ENCODE measurements at regions not wholly inside any gene's neighbourhood (a gene's known extent, or its start where the extent isn't known, plus 50 kb on each side); places are given as distances from the start of the nearest gene placed in this dataset.
"Not testable (repeated sequence)": the region's sequence is repeated elsewhere in the genome, so short reads cannot be mapped to it uniquely, and the experiment has no call there.

DNA sequence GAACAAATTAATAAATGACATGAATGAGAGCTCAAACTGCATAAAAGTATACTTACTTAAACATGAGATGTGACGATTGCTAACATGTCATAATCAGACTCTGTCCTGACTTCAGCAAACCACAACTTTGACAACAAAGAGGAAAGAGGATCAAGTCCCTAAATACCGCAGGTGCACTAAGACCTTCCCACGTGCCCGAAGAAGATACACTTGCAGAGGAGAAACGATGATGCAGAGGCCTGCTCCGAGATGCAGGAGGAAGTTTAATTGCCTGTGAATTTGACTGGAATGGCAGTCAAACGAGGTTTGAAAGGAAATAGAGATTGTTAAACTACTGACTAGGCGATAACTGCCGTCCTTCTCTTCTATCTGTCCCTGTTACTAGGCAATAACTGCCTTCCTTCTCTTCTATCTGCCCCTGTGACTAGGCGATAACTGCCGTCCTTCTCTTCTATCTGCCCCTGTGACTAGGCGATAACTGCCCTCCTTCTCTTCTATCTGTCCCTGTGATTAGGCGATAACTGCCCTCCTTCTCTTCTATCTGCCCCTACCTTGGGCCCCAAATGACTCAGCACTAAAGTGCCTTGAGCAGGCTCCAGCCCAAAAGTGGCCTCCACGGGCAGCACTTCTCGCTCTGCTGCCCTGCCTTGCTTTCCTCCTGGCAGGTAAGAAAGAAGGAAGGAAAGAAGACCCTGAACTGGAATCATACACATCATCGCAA lies 2226.0 kb upstream of the DEFB115 start:
- H3K36me3 ChIP-seq; intact Hi-C loops (cut with DNase I; ENCODE audit: low total_unique reads): not testable (repeated sequence)
- 70 to 78% (median 76%) methylated on average over 14 to 16 of the region's 16 CpGs for WGBS, 5 donors

GRCh38 chr20:29044239-29044638 lies 2213.2 kb upstream of the DEFB115 start:
- H3K4me1 ChIP-seq; H3K36me3 ChIP-seq; H3K27ac ChIP-seq; H3K4me3 ChIP-seq; DNase-seq; intact Hi-C loops (cut with DNase I; ENCODE audit: low total_unique reads); H3K27me3 ChIP-seq: not testable (repeated sequence)
- WGBS, 5 donors, result 69 to 79% (median 76%) methylated on average over 12 of the region's 12 CpGs
- peaks cover 0 to 13% (median 4%) of the 10 kb centered on the region in 4 donors for H3K9me3 ChIP-seq

More for the DNA sequence above, 2226.0 kb upstream of the DEFB115 start:
- H3K4me1 ChIP-seq, H3K27me3 ChIP-seq, H3K4me3 ChIP-seq, DNase-seq, H3K27ac ChIP-seq: not testable (repeated sequence)
- H3K9me3 ChIP-seq, result peaks cover 0 to 12% (median 6%) of the 10 kb centered on the region in 4 donors

DNA sequence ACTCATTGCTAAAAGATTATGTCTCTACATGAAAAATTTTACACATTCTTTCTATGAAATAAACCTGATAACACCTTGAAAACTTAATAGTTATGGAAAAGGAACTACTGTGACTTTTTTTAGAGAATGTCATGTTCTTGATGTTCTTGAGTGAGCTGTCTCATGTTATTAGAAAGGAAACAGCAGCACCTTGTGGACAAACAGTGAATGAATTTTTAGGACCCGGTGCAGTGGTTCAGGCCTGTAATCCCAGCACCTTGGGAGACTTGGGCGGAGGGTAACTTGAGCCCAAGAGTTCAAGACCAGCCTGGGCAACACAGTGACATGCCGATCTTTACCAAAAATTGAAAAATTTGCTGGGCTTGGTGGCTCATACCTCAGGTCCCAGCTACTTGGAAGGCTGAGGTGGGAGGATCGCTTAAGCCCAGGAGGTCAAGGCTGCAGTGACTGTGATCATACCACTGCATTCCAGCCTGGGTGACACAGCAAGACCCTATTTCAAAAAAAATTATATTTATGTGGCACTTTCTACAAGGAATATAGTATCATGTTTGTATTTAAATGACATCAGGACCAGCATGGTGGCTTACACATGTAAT lies 2207.4 kb upstream of the DEFB115 start:
- intact Hi-C loops (cut with DNase I; ENCODE audit: low total_unique reads); H3K27me3 ChIP-seq; H3K4me3 ChIP-seq; H3K4me1 ChIP-seq; DNase-seq; H3K9me3 ChIP-seq; H3K36me3 ChIP-seq; H3K27ac ChIP-seq: not testable (repeated sequence)
- 58 to 67% (median 64%) methylated on average over 4 of the region's 4 CpGs for WGBS, 5 donors

DNA sequence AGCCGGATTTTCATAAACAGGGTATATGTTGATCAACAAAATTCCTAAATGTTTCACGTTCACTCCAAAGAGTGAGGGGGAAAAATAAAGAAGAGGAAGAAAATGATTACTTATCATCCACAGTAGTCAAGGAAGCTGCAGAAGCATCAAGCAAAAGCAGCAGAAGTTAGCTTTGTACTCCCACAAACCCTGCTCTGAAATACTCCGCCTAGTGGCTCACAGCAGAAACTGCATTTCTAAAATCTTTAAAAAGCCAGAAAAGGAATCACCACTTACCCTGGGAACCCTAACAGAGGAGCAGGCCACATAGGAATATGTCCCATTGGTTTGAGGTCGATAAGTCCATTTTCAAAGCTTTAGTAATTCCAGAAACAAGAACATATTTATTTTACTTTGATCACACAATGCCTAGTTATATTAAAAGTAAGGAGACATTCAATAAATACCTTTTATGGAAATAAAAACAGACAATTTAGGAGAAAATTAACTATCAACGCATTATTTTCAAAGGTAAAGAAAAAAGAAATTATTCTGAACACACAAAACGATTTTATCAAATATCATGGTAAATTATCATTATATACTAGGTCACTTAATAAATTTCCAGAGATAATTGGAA lies 2199.5 kb upstream of the DEFB115 start:
- 24 to 35% (median 34%) methylated on average over 6 of the region's 6 CpGs for WGBS, 5 donors
- H3K36me3 ChIP-seq; H3K27ac ChIP-seq; DNase-seq; intact Hi-C loops (cut with DNase I; ENCODE audit: low total_unique reads); H3K27me3 ChIP-seq; H3K4me1 ChIP-seq; H3K4me3 ChIP-seq: not testable (repeated sequence)
- H3K9me3 ChIP-seq, result peaks cover 0 to 28% (median 12%) of the 10 kb centered on the region in 4 donors

DNA sequence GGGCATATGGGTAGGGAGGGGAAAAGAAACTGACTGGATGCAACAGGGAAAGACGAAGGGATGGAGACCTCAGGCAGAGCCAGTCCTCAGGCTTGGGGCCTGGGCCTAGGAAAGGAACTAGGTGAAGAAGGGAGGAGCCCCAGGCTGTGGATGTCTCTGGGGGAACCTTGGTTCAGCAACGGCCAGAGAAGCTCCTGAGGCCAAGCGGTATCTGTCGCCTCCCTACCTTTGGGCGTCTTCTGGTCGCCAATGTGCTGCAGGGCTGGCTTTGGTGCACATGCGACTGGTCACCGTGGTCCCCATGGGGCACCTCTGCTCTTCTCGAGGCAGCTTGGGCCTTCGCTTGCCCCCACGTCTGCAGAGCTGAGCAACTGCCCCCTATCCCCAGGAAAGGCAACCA lies 2195.0 kb upstream of the DEFB115 start:
- H3K9me3 ChIP-seq, result peaks cover 10 to 49% (median 31%) of the 10 kb centered on the region in 4 donors
- WGBS, 5 donors, result 71 to 81% (median 72%) methylated on average over 10 to 11 of the region's 11 CpGs
- H3K36me3 ChIP-seq; intact Hi-C loops (cut with DNase I; ENCODE audit: low total_unique reads); H3K4me1 ChIP-seq; H3K4me3 ChIP-seq; DNase-seq; H3K27ac ChIP-seq; H3K27me3 ChIP-seq: not testable (repeated sequence)

GRCh38 chr20:29066341-29066740 lies 2191.1 kb upstream of the DEFB115 start:
- WGBS, 5 donors, result 27 to 65% (median 47%) methylated on average over 1 of the region's 1 CpG
- intact Hi-C loops (cut with DNase I; ENCODE audit: low total_unique reads), result not testable (repeated sequence)
- peaks cover 10 to 44% (median 31%) of the 10 kb centered on the region in 4 donors for H3K9me3 ChIP-seq

DNA sequence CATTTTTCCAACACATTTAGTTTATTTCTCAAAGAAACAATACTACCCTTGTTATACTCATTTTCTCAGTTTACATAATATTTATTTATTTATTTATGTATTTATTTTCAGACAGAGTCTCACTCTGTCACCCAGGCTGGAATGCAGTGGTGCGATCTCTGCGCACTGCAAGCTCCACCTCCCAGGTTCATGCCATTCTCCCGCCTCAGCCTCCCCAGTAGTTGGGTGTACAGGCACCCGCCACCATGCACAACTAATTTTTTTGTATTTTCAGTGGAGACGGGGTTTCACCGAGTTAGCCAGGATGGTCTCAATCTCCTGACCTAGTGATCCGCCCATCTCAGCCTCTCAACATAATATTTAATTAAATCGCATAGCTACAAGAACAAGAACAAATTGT lies 2183.8 kb upstream of the DEFB115 start:
- H3K27ac ChIP-seq; DNase-seq; H3K27me3 ChIP-seq; H3K4me3 ChIP-seq; intact Hi-C loops (cut with DNase I; ENCODE audit: low total_unique reads); H3K4me1 ChIP-seq; H3K36me3 ChIP-seq: not testable (repeated sequence)
- WGBS, 5 donors, result 71 to 79% (median 78%) methylated on average over 8 of the region's 8 CpGs
- H3K9me3 ChIP-seq, result peaks cover 0 to 26% (median 16%) of the 10 kb centered on the region in 4 donors

More at GRCh38 chr20:29066341-29066740, 2191.1 kb upstream of the DEFB115 start:
- not testable (repeated sequence) for H3K4me3 ChIP-seq, H3K27me3 ChIP-seq, DNase-seq, H3K36me3 ChIP-seq, H3K27ac ChIP-seq, H3K4me1 ChIP-seq
